ENCODE measurements at regions not wholly inside any gene's neighbourhood (a gene's known extent, or its start where the extent isn't known, plus 50 kb on each side); places are given as distances from the start of the nearest gene placed in this dataset.

- TF ChIP-seq TCF4 (CRISPR knock-in tag; IDR thresholded peaks at IDR 0.05; ENCODE audit: borderline replicate concordance) (no peak), ZNF565 (CRISPR knock-in tag; conservative IDR thresholded peaks at IDR 0.05; ENCODE audit: low read depth) (no peak), ZFP3 (CRISPR knock-in tag; IDR thresholded peaks at IDR 0.05) (no peak), TOX (CRISPR knock-in tag; IDR thresholded peaks at IDR 0.05; ENCODE audit: borderline replicate concordance) (no peak), TSHZ2 (CRISPR knock-in tag; IDR thresholded peaks at IDR 0.05) (no peak), GLIS3 (CRISPR knock-in tag; IDR thresholded peaks at IDR 0.05) (no peak), BACH2 (CRISPR knock-in tag; IDR thresholded peaks at IDR 0.05; ENCODE audit: borderline replicate concordance) (no peak), RARB (CRISPR knock-in tag; IDR thresholded peaks at IDR 0.05) (no peak), ARNTL (CRISPR knock-in tag; IDR thresholded peaks at IDR 0.05; ENCODE audit: borderline replicate concordance, low read depth) (no peak), ISL1 (CRISPR knock-in tag; IDR thresholded peaks at IDR 0.05) (no peak), ZFP30 (CRISPR knock-in tag; IDR thresholded peaks at IDR 0.05) (no peak), SNAI2 (CRISPR knock-in tag; IDR thresholded peaks at IDR 0.05) (no peak), ESRRG (CRISPR knock-in tag; IDR thresholded peaks at IDR 0.05) (no peak), ZC3H10 (CRISPR knock-in tag; IDR thresholded peaks at IDR 0.05) (no peak), OSR1 (CRISPR knock-in tag; IDR thresholded peaks at IDR 0.05) (no peak), POU6F1 (CRISPR knock-in tag; IDR thresholded peaks at IDR 0.05; ENCODE audit: borderline replicate concordance, low read depth) (no peak), PPARA (CRISPR knock-in tag; IDR thresholded peaks at IDR 0.05; ENCODE audit: borderline replicate concordance) (no peak), PATZ1 (CRISPR knock-in tag; IDR thresholded peaks at IDR 0.05; ENCODE audit: borderline replicate concordance) (no peak), ZNF8 (CRISPR knock-in tag; IDR thresholded peaks at IDR 0.05) (no peak), CSRNP3 (CRISPR knock-in tag; IDR thresholded peaks at IDR 0.05) (no peak)
- no peak for ATAC-seq
Observed at GRCh38 chr18:73973972-73974371, 173.7 kb downstream of the FBXO15 start.

GRCh38 chr18:73966954-73967353 lies 180.7 kb downstream of the FBXO15 start:
- TF ChIP-seq ZNF8 (CRISPR knock-in tag; IDR thresholded peaks at IDR 0.05) (no peak), PPARA (CRISPR knock-in tag; IDR thresholded peaks at IDR 0.05; ENCODE audit: borderline replicate concordance) (no peak), ESRRG (CRISPR knock-in tag; IDR thresholded peaks at IDR 0.05) (no peak), ZNF70 (CRISPR knock-in tag; IDR thresholded peaks at IDR 0.05) (no peak), ARNTL (CRISPR knock-in tag; IDR thresholded peaks at IDR 0.05; ENCODE audit: borderline replicate concordance, low read depth) (no peak), CREB5 (CRISPR knock-in tag; IDR thresholded peaks at IDR 0.05; ENCODE audit: low read depth) (no peak), ISL1 (CRISPR knock-in tag; IDR thresholded peaks at IDR 0.05) (no peak), ZNF565 (CRISPR knock-in tag; conservative IDR thresholded peaks at IDR 0.05; ENCODE audit: low read depth) (no peak), PATZ1 (CRISPR knock-in tag; IDR thresholded peaks at IDR 0.05; ENCODE audit: borderline replicate concordance) (no peak), ZC3H10 (CRISPR knock-in tag; IDR thresholded peaks at IDR 0.05) (no peak), ZFP3 (CRISPR knock-in tag; IDR thresholded peaks at IDR 0.05) (no peak), POU6F1 (CRISPR knock-in tag; IDR thresholded peaks at IDR 0.05; ENCODE audit: borderline replicate concordance, low read depth) (no peak), BACH2 (CRISPR knock-in tag; IDR thresholded peaks at IDR 0.05; ENCODE audit: borderline replicate concordance) (no peak), OSR1 (CRISPR knock-in tag; IDR thresholded peaks at IDR 0.05) (no peak)
- ATAC-seq = no peak
